ENCODE measurements at regions not wholly inside any gene's neighbourhood (a gene's known extent, or its start where the extent isn't known, plus 50 kb on each side); places are given as distances from the start of the nearest gene placed in this dataset.
"Not testable (repeated sequence)": the region's sequence is repeated elsewhere in the genome, so short reads cannot be mapped to it uniquely, and the experiment has no call there.

DNA sequence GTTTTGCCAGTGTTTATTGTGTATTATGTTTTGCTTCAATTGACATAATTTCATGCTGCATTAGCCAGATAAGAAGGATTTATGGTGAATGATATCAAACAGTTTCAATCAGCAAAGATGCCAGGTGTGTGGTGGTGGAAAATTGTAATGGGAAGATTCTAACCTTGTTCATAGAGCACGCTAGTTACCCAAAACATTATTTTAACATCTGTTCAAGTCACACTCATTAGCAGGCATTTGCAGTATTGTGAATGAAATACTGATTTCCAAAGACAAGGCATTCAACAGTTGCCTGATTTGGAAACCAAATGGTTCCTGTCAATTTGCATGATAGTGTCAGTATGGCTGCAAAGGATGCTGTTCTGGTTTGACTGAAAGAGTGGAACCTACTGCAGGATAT is 129.7 kb downstream of the EPC1 start:
- intact Hi-C loops (cut with DNase I): no loop called here
- no peak for DNase-seq

DNA sequence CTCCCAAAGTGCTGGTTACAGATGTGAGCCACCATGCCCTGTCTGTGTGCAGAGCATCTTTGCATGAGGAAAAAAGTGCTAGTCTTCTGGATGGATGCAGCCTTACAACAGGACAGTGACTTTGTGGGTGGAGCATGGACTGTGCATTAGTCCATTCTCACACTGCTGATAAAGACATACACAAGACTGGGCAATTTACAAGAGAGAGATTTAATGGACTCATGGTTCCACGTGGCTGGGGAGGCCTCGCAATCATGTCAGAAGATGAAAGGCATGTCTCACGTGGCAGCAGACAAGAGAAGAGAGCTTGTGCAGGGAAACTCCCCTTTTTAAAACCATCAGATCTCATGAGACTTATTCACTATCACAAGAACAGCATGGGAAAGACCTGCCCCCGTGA is 133.1 kb downstream of the EPC1 start:
- intact Hi-C loops (cut with DNase I); DNase-seq: not testable (repeated sequence)

DNA sequence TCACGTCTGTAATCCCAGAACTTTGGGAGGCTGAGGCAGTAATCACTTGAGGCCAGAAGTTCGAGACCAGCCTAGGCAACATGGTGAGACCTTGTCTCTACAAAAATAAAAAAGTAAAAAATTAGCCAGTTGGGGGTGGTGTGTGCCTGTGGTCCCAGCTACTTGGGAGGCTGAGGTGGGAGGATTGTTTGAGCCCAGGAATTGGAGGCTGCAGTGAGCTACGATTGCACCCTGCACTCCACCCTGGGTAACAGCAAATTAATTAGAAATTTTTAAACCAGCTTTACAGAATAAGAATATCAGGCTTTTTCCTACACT is 136.0 kb downstream of the EPC1 start:
- DNase-seq: no peak

DNA sequence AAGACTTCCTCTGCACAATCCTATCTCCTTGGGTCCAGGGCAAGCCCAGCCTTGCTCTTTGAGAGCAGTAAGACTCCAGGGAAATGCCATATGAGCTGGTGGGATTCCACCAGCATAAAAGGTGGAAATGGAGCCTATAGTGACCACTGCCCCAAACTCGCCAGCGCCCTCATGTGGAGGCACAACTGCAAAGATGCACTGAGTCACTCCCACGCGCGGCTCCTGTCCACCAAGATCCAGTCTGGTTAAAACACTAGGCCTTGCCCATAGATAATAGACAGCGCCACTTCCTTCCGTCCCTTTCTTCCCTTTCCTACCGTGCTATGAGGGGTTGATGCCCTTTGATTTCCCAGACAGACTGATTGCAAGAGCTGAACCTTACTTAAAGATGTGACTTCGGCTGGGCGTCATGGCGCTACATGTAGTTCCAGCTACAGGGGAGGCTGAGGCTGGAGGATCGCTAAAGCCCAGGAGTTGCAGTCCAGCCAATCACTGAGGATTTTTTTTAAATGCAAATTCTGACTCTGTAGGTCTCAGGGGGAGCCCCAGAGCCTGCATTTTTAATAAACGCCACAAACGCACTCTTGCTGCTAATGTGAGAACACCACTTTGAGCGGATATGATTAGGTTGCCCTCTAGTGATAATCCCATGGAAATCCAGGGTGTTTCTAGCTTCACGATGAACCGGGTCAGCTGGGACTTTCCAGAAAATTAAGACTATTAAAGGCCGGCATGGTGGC is 136.5 kb downstream of the EPC1 start:
- intact Hi-C loops (cut with DNase I): no loop called here
- peak in 1 of 42 donors; percentile 24 for DNase-seq

More for the DNA sequence above, 136.0 kb downstream of the EPC1 start:
- intact Hi-C loops (cut with DNase I): no loop called here

DNA sequence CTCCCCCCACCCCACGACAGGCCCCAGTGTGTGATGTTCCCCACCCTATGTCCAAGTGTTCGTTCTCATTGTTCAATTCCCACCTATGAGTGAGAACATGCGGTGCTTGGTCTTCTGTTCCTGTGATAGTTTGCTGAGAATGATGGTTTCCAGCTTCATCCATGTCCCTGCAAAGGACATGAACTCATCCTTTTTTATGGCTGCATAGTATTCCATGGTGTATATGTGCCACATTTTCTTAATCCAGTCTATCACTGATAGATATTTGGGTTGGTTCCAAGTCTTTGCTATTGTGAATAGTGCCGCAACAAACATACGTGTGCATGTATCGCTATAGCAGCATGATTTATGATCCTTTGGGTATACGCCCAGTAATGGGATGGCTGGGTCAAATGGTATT is 139.0 kb downstream of the EPC1 start:
- intact Hi-C loops (cut with DNase I): not testable (repeated sequence)

DNA sequence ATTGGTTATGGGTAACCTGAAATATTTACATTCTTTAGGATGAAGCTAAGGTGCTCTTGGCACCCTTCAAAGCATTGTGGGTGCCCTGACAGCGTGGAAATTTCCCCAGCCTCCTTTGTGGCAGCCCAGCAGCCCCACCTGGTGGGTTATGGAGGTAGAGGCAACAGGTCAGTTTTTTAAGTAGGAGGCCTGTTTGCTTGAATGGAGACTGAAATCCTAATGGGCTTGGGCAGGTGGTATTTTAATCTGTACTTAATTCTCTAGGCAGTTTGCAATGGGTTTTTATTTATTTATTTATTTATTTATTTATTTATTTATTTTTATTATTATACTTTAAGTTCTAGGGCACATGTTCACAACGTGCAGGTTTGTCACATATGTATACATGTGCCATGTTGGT is 139.4 kb downstream of the EPC1 start:
- intact Hi-C loops (cut with DNase I): no loop called here
- DNase-seq: peak in 3 of 42 donors; percentile 7 to 19 (median 12)

More for the DNA sequence above, 139.0 kb downstream of the EPC1 start:
- DNase-seq: not testable (repeated sequence)

DNA sequence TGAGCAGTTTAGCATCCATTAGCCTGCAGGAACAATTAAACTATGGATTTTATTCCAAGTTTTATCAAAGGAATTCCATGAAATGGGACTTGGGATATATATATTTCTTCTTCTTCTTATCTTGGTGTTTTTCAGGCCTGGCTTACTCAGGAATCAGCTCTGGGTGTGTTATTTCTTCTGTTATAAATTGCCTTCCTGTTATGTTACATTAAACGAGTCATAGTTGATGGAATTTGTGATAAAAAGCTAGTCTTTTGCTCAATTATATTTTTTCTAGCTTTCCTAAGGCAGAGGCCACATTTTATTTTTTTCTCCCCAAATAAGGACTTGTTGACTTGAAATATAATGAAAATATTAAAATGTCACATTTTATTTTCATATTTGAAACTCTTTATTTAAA is 141.3 kb downstream of the EPC1 start:
- intact Hi-C loops (cut with DNase I): no loop called here
- no peak for DNase-seq

DNA sequence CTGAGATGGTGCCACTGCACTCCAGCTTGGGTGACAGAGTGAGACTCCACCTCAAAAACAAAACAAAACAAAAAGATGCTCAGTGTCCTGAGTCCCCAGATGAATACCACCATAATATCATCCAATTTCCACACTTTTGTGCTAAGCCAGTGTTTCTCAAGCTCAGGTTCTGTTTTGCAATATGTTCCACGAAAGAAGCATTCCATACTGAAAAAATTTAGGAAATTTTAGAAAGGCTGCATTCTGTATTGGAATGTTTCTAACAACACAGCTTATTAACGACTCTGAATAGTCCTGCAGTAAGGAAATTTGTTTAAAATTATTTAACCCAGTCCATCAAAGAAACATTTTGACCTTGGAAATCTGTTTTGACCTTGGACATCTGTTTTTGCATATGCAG is 142.4 kb downstream of the EPC1 start:
- intact Hi-C loops (cut with DNase I): no loop called here
- DNase-seq: no peak

DNA sequence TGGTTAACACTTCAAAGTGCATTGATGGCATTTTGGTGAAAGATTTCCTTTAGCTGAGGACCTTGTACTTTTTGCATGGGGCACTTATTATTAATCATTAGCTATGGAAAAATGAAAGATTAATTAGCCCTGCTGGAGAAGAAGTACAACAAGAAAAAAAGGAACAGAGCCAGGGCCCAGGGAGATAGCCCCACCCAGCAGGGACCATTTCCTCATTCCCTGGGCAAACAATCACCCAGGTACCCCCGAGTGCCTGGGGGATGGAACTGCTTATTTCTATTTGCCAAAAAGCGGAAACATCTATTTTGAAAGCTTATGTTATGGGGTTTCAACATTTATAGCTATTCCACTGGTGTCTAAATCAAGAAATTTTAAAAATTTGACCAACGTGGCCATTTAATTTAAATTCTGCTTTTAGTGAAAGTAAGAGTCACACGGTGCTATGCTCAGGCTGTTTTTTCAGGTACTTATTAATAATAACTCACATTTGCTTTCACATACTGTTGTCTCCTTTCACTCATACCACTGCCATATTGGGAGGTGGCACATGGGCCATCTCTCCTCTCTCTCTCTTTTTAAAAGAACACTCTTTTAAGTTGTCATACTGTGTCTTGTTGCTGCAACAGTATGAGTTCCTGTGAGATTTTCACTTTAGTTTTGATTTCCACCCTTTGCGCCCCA is 143.6 kb upstream of the KIF5B start:
- intact Hi-C loops (cut with DNase I): no loop called here
- DNase-seq: peak in 2 of 42 donors; percentile 17 to 29

DNA sequence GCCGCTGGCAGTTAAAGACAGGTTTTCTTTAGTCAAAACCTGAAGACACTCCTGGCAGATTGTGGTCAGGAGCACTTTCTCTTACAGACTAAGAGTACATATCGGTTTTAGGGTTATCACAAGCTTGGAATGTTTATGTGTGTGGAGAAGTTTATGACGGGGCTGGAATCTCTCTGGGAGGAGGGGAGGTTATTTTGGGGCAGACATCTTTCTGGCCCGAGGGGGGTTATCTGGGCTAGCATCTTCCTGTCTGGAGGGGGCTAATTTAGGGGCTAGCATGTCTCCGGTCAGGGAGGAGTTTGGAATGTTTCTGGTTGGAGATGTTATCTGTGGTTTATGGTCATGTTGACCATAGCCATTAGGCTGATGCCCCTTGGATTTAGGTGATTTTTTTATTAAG is 141.2 kb upstream of the KIF5B start:
- no peak for DNase-seq
- intact Hi-C loops (cut with DNase I): no loop called here

DNA sequence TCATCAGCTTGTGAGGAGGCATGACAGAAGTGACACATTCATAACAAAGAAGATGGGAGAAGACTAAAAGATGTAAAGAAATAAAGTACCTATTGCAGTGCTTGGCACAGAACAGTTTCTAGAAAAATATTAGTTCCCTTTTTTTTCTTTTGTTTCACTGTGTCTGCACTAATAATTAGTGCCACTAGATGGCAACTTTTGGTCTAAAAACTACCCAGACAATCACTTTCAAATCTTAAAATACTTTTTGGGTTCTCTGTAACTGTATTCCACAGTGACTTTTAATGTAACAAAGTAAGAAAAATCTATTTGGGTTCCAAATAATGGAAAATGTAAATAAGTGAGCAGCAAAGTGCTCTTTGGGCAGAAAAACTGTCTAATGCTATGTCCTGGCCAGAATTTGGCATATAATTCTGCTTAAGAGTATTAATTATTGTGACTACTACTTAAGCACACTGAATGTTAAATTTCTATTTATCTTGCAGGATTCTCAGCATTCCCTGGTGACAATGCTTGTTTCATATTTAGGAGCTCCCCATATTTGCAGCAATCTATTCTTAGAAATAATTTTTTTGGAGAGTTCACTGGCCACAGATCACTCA is 134.8 kb upstream of the KIF5B start:
- intact Hi-C loops (cut with DNase I): loop anchor here (5.0 kb wide), 2 partner anchors 156 to 176 kb away; partner anchors contain the start of gene EPC1
- peak in 1 of 42 donors; percentile 24 for DNase-seq

DNA sequence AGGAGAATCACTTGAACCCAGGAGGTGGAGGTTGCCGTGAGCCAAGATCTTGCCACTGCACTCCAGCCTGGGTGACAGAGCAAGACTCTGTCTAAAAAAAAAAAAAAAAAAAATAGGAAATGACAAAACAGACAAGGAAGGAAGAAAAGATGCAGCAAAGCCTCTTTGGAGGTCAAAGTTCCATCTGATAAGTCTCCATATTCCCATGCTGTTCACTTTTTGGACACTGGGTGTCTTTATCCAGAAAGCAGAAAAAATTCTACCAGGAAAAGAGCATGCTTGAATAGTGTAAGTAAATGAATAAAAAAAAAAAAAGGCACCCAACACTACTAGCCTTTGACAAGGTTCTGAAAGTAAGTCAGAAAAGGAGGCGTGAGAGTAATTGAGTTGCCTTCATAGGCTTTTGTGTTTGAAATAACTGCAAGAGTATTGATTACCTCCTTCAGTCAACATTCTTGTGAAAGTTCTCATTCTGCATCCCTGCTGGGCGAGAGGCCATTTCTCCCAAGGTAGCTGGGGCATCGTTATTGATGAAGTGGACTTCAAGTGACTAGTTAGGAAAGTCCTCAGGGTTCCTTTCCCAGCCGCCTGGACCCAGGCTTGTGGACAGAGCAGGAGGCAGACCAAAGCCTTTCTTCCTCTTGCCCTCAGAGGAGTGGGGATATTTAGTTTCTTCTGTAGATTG is 133.3 kb upstream of the KIF5B start:
- no peak for DNase-seq
- intact Hi-C loops (cut with DNase I): loop anchor here (5.0 kb wide), 2 partner anchors 158 to 178 kb away; partner anchors contain the start of gene EPC1

DNA sequence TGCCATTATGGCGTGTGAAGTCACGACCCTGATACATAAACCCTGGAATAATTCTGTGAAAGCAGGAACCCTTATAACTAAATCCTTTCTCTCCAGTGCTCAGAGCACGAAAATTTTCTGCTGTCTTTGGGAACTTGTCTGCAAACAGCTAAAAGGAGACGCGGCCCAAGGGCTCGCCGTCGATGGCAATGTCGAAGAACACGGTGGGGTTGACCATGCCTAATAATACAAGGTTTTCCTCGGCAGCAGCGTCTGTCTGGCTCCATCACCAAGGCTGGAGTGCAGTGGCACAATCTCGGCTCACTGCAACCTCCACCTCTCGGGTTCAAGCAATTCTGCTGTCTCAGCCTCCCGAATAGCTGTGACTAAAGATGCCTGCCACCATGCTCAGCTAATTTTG is 132.4 kb upstream of the KIF5B start:
- intact Hi-C loops (cut with DNase I): not testable (repeated sequence)

DNA sequence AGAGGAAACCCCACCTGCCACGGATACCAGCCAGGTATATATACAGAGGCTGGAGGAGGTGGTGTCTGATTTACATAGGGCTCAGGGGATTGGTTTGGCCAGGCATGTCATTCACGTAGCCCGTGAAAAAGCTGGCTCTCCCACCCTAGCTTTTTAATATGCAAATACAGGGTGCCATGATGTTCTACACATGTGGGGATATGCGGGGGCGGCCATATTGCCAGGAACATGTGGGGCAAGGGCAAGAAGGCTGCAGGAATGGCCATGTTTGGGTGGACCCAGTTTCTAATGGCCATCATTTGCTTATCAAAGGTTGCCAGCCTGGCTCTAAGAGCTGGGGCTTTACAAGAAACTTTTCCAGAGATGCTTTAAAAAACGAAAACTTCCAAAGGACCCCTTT is 131.5 kb upstream of the KIF5B start:
- intact Hi-C loops (cut with DNase I): no loop called here
- no peak for DNase-seq

More for the DNA sequence above, 132.4 kb upstream of the KIF5B start:
- not testable (repeated sequence) for DNase-seq

DNA sequence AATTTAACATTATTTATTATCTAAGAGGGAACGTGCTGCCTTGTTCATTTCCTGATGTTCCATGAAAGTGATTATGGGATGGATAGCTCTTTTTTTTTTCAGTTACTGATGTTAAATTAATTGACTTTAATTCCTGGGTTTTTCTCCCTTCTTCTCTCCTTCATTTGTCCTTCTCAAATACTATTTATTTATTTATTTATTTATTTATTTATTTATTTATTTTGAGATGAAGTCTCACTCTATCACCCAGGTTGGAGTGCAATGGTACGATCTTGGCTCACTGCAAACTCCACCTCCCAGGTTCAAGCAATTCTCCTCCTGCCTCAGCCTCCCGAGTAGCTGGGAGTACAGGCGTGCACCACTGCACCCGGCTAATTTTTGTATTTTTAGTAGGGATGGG is 127.4 kb upstream of the KIF5B start:
- DNase-seq; intact Hi-C loops (cut with DNase I): not testable (repeated sequence)

DNA sequence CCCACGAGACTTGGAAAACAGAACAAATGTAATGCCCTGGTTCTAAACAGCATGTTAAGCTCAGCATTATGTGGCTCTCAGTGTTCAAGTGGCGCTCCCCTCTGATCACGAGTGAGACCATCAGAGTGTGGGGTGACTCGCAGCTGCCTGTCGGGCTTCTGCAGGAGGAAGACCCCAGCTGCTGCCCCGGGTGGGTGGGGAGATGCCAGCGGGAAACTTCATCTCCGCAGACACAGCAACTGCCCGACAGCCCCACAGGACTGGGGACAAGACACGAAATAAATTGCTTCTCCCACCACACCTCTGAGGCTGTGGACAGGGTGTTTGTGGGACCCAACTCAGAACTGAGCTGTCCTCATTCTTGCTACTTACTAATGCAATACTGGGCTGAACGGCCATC is 126.3 kb upstream of the KIF5B start:
- intact Hi-C loops (cut with DNase I): no loop called here
- DNase-seq: no peak

DNA sequence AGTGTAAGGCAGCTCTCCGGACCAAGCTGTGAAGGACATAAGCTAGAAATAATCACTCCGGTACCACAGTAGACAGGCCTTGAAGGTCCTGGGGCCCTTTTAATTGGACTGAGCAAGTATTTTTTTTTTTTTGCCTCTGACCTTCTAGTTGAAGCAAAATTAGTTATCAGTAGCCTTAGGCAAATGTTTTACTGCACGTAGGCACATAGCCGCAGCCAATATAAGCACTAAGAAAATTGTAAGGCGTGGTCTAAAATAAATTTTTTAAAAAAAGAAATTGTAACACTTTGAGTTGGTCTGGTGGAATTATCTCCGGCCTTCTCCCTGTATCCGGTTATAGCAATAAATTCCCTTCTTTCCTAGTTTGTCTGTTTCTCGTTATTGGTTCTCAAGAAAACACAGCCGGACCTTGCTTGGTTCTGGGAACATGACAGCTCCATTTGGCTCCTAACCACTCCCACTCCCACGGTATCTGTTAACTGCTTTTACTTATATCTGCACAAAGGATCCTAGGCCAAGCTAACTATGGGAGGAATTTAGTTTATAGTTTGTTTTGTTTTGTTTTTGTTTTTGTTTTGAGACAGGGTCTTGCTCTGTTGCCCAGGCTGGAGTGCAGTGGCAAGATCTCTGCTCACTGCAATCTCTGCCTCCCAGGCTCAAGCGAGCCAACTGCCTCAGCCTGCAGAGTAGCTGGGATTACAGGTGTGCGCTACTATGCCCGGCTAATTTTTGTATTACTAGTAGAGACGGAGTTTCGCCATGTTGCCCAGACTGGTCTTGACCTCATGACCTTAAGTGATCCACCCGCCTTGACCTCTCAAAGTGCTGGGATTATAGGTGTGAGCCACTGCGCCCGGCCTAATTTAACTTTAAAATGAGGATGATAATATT is 124.4 kb upstream of the KIF5B start:
- DNase-seq: no peak
- intact Hi-C loops (cut with DNase I): no loop called here

DNA sequence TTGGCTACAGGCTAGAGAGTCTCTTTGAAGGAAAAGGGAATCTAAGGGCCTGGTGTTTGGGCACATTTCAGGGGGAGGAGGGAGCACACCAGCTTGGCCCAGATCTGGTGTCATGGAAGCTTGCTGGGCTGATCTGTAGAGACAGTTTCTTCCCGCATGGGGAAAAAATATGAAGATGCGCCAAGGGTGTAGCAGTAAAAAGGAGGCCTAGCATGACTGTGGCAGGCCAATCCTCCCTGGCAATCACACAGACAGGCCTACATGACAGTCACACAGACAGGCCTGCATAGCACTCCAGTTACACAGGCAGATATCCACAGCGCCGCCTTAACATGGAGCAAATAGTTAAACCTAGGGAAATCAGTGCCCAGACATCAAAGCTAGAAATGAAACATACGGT is 123.6 kb upstream of the KIF5B start:
- intact Hi-C loops (cut with DNase I): no loop called here
- no peak for DNase-seq

DNA sequence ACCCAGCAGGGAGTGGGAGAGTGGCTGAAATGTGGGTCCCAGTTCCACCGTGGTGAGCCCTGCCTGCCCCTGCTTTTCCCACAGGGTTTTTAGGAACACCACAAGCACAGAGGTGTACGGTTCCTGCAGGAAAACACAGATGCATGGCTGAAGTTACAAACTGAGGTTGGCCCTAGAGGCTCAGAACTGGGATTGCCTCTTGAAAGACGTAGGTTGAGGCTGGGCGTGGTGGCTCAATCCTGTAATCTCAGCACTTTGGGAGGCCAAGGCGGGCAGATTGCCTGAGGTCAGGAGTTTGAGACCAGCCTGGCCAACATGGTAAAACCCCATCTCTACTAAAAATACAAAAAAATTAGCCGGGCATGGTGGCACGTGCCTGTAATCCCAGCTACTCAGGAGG is 121.4 kb upstream of the KIF5B start:
- intact Hi-C loops (cut with DNase I); DNase-seq: not testable (repeated sequence)

Measured in head of caudate nucleus (tissue), 42 donors.